Activated T-cell treated with anti-CD3 and anti-CD28 coated beads, Interleukin-2, amount 50 U/mL, for 48 hours (primary cell): ENCODE measurements at regions not wholly inside any gene's neighbourhood (a gene's known extent, or its start where the extent isn't known, plus 50 kb on each side); places are given as distances from the start of the nearest gene placed in this dataset.
"Not testable (repeated sequence)": the region's sequence is repeated elsewhere in the genome, so short reads cannot be mapped to it uniquely, and the experiment has no call there.

Source experiments
- DNase-seq, 2 experiments: peaks; one replicate each; pipeline ENCODE4 v3.0.0-alpha.2; 2020

GRCh38 chr4:118591339-118592046, 93.7 kb upstream of the METTL14 start:
- DNase-seq = peak; percentile 98 to 99

- not testable (repeated sequence) for DNase-seq
These were observed 92.9 kb upstream of the METTL14 start for GRCh38 chr4:118592289-118592688.

GRCh38 chr4:118595883-118596282, 89.3 kb upstream of the METTL14 start:
- not testable (repeated sequence) for DNase-seq

GRCh38 chr4:118625097-118625496, 60.1 kb upstream of the METTL14 start:
- DNase-seq = not testable (repeated sequence)

- peak in 1 of 2 experiments; percentile 16 for DNase-seq
These were observed 55.5 kb upstream of the METTL14 start for GRCh38 chr4:118629697-118630096.

GRCh38 chr4:118630897-118631296, 54.3 kb upstream of the METTL14 start:
- DNase-seq = not testable (repeated sequence)

GRCh38 chr4:118631321-118632050, 53.7 kb upstream of the METTL14 start:
- not testable (repeated sequence) for DNase-seq

GRCh38 chr4:118633476-118633875, 51.7 kb upstream of the METTL14 start:
- DNase-seq = not testable (repeated sequence)

GRCh38 chr4:118634126-118634875, 50.9 kb upstream of the METTL14 start:
- not testable (repeated sequence) for DNase-seq
